ENCODE measurements at regions not wholly inside any gene's neighbourhood (a gene's known extent, or its start where the extent isn't known, plus 50 kb on each side); places are given as distances from the start of the nearest gene placed in this dataset.

DNA sequence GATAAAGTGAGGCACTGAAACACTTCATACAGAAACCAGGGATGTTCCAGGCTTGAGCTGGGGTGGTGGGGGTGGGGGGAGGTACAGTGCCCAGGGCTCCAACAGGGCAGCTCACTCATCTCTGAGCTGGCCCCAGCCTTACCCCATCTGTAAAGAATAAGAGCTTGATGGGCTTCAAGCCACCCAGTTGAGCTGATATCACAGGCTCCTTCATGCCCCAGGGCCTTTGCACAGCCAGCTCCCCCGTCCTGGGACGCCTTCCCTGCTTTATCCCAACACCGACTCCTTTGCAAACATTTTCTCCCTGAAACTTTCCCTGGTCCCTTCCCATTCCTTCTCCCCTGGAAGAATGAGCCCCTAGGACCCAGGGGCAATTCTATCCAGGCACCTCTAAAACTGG lies 261.7 kb downstream of the PARN start:
- TF ChIP-seq, protein P1, sequence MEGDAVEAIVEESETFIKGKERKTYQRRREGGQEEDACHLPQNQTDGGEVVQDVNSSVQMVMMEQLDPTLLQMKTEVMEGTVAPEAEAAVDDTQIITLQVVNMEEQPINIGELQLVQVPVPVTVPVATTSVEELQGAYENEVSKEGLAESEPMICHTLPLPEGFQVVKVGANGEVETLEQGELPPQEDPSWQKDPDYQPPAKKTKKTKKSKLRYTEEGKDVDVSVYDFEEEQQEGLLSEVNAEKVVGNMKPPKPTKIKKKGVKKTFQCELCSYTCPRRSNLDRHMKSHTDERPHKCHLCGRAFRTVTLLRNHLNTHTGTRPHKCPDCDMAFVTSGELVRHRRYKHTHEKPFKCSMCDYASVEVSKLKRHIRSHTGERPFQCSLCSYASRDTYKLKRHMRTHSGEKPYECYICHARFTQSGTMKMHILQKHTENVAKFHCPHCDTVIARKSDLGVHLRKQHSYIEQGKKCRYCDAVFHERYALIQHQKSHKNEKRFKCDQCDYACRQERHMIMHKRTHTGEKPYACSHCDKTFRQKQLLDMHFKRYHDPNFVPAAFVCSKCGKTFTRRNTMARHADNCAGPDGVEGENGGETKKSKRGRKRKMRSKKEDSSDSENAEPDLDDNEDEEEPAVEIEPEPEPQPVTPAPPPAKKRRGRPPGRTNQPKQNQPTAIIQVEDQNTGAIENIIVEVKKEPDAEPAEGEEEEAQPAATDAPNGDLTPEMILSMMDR (conservative IDR thresholded peaks at IDR 0.05; ENCODE audit: low read length), result no peak
- TF ChIP-seq EZH2phosphoT487 (IDR thresholded peaks at IDR 0.05; ENCODE audit: borderline replicate concordance, low read depth, low read length), result no peak

Measured in OCI-LY7 (cell line).